ENCODE measurements at regions not wholly inside any gene's neighbourhood (a gene's known extent, or its start where the extent isn't known, plus 50 kb on each side); places are given as distances from the start of the nearest gene placed in this dataset.

DNA sequence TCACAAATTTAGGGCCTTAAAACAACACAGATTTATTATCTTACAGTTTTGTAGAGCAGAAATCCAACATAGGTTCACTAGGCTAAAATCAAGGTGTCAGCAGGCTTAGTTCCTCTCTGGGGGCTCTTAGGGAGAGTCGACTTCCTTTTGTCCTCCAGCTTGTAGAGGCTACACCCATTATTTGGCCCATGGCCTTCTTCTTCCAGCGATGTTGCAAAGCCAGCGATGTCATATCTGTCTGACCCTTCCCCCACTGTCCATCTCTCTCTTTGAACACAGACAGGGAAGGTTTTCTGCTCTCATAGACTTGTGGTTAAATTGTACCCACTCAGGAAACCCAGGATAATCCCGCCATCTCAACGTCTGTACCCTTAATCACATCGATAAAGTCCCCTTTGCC, 60.3 kb upstream of the SHB start:
- FAIRE-seq (no peak), DNase-seq (no peak)
- Histone ChIP-seq H3K27me3 (ENCODE audit: control insufficient read depth, insufficient read depth, low read length) (no peaks in the 10 kb centered on the region), H3K9me3 (ENCODE audit: control insufficient read depth in 2 of 3, insufficient read depth in 1 of 3, low read length in 3 of 3) (no peaks in the 10 kb centered on the region), H3K27ac (ENCODE audit: low read depth in 2 of 2, low read length in 2 of 2) (no peak overlapping the region), H3K36me3 (ENCODE audit: control insufficient read depth in 2 of 3, insufficient read depth in 3 of 3, low read length in 3 of 3) (no peaks in the 10 kb centered on the region), H3K4me3 (ENCODE audit: low read length in 3 of 3) (no peak overlapping the region), H3K9ac (ENCODE audit: low read length in 3 of 3) (no peak overlapping the region), H3K4me1 (ENCODE audit: control insufficient read depth in 2 of 3, insufficient read depth in 2 of 3, low read depth in 1 of 3, low read length in 3 of 3) (peaks cover 0 to 7% (median 3%) of the 10 kb centered on the region in 3 donors)
- no peak for TF ChIP-seq CTCF (IDR thresholded peaks at IDR 0.05; ENCODE audit: borderline replicate concordance, extremely low read depth, insufficient read depth)
- intact Hi-C loops (cut with DNase I) = no loop called here

- Histone ChIP-seq H3K4me3 (ENCODE audit: low read length in 3 of 3) (no peak overlapping the region), H3K27ac (ENCODE audit: low read depth in 2 of 2, low read length in 2 of 2) (no peak overlapping the region), H3K36me3 (ENCODE audit: control insufficient read depth in 2 of 3, insufficient read depth in 3 of 3, low read length in 3 of 3) (no peaks in the 10 kb centered on the region), H3K9me3 (ENCODE audit: control insufficient read depth in 2 of 3, insufficient read depth in 1 of 3, low read length in 3 of 3) (no peaks in the 10 kb centered on the region), H3K4me1 (ENCODE audit: control insufficient read depth in 2 of 3, insufficient read depth in 2 of 3, low read depth in 1 of 3, low read length in 3 of 3) (peaks cover 0 to 7% (median 3%) of the 10 kb centered on the region in 3 donors), H3K27me3 (ENCODE audit: control insufficient read depth, insufficient read depth, low read length) (no peaks in the 10 kb centered on the region), H3K9ac (ENCODE audit: low read length in 3 of 3) (no peak overlapping the region)
- intact Hi-C loops (cut with DNase I) = no loop called here
- DNase-seq = no peak
- no peak for TF ChIP-seq CTCF (IDR thresholded peaks at IDR 0.05; ENCODE audit: borderline replicate concordance, extremely low read depth, insufficient read depth)
- FAIRE-seq = no peak
Observed at GRCh38 chr9:38128752-38129270, 59.8 kb upstream of the SHB start.

GRCh38 chr9:38127271-38127839, 58.3 kb upstream of the SHB start:
- Histone ChIP-seq H3K27me3 (ENCODE audit: control insufficient read depth, insufficient read depth, low read length) (no peaks in the 10 kb centered on the region), H3K4me1 (ENCODE audit: control insufficient read depth in 2 of 3, insufficient read depth in 2 of 3, low read depth in 1 of 3, low read length in 3 of 3) (peaks cover 0 to 7% (median 3%) of the 10 kb centered on the region in 3 donors), H3K9me3 (ENCODE audit: control insufficient read depth in 2 of 3, insufficient read depth in 1 of 3, low read length in 3 of 3) (no peaks in the 10 kb centered on the region), H3K27ac (ENCODE audit: low read depth in 2 of 2, low read length in 2 of 2) (no peak overlapping the region), H3K4me3 (ENCODE audit: low read length in 3 of 3) (no peak overlapping the region), H3K36me3 (ENCODE audit: control insufficient read depth in 2 of 3, insufficient read depth in 3 of 3, low read length in 3 of 3) (no peaks in the 10 kb centered on the region), H3K9ac (ENCODE audit: low read length in 3 of 3) (no peak overlapping the region)
- TF ChIP-seq CTCF (IDR thresholded peaks at IDR 0.05; ENCODE audit: borderline replicate concordance, extremely low read depth, insufficient read depth) = no peak
- DNase-seq = no peak
- no peak for FAIRE-seq
- intact Hi-C loops (cut with DNase I) = no loop called here

GRCh38 chr9:38126730-38127129, 57.7 kb upstream of the SHB start:
- H3K36me3 ChIP-seq (ENCODE audit: control insufficient read depth in 2 of 3, insufficient read depth in 3 of 3, low read length in 3 of 3) = no peaks in the 10 kb centered on the region
- intact Hi-C loops (cut with DNase I) = no loop called here

More at GRCh38 chr9:38126730-38127129, 57.7 kb upstream of the SHB start:
- FAIRE-seq = no peak
- Histone ChIP-seq H3K27me3 (ENCODE audit: control insufficient read depth, insufficient read depth, low read length) (no peaks in the 10 kb centered on the region), H3K27ac (ENCODE audit: low read depth in 2 of 2, low read length in 2 of 2) (no peak overlapping the region), H3K4me3 (ENCODE audit: low read length in 3 of 3) (no peak overlapping the region), H3K9ac (ENCODE audit: low read length in 3 of 3) (no peak overlapping the region), H3K9me3 (ENCODE audit: control insufficient read depth in 2 of 3, insufficient read depth in 1 of 3, low read length in 3 of 3) (no peaks in the 10 kb centered on the region), H3K4me1 (ENCODE audit: control insufficient read depth in 2 of 3, insufficient read depth in 2 of 3, low read depth in 1 of 3, low read length in 3 of 3) (peaks cover 0 to 7% (median 3%) of the 10 kb centered on the region in 3 donors)
- no peak for TF ChIP-seq CTCF (IDR thresholded peaks at IDR 0.05; ENCODE audit: borderline replicate concordance, extremely low read depth, insufficient read depth)
- DNase-seq = no peak
